Cardiac fibroblast (primary cell): ENCODE measurements at regions not wholly inside any gene's neighbourhood (a gene's known extent, or its start where the extent isn't known, plus 50 kb on each side); places are given as distances from the start of the nearest gene placed in this dataset.

ENCODE experiments used
- DNase-seq, 2 donors: peaks; one replicate each; pipeline versions ENCODE4 v3.0.0 to v3.0.0-alpha.2; 2010; ENCODE audit warnings: low read depth in 2 of 2
- H3K4me3 ChIP-seq, 2 donors: replicated peaks in 1 of 2; 1 replicate in 1 of 2; 2 replicates in 1 of 2; pipeline ENCODE4 v1.5.1; 2011; ENCODE audit warnings: low read depth in 2 of 2, low read length in 2 of 2, mild to moderate bottlenecking in 2 of 2, moderate library complexity in 1 of 2
- CTCF ChIP-seq: IDR thresholded peaks from one replicate; pipeline ENCODE4 v1.5.1; 2011; ENCODE audit warnings: low read depth, mild to moderate bottlenecking, low read length, inconsistent platforms

- TF ChIP-seq CTCF = no peak
- DNase-seq = no peak
Measured at GRCh38 chr17:70408768-70409167, 239.4 kb downstream of the KCNJ2 start.

GRCh38 chr17:70414300-70414699, 245.0 kb downstream of the KCNJ2 start:
- H3K4me3 ChIP-seq = no peak overlapping the region
- no peak for TF ChIP-seq CTCF
- no peak for DNase-seq

More at GRCh38 chr17:70408768-70409167, 239.4 kb downstream of the KCNJ2 start:
- H3K4me3 ChIP-seq = no peak overlapping the region

GRCh38 chr17:70420861-70421445, 251.6 kb downstream of the KCNJ2 start:
- no peak overlapping the region for H3K4me3 ChIP-seq
- no peak for TF ChIP-seq CTCF
- DNase-seq = no peak

- H3K4me3 ChIP-seq = no peak overlapping the region
- TF ChIP-seq CTCF = no peak
- no peak for DNase-seq
Measured at GRCh38 chr17:70422862-70423261, 253.5 kb downstream of the KCNJ2 start.

- DNase-seq = no peak
- H3K4me3 ChIP-seq = no peak overlapping the region
- no peak for TF ChIP-seq CTCF
Measured at GRCh38 chr17:70423562-70423961, 254.2 kb downstream of the KCNJ2 start.

GRCh38 chr17:70426752-70427151, 257.4 kb downstream of the KCNJ2 start:
- no peak for DNase-seq

More at GRCh38 chr17:70426752-70427151, 257.4 kb downstream of the KCNJ2 start:
- TF ChIP-seq CTCF = no peak
- no peak overlapping the region for H3K4me3 ChIP-seq
